IPS-20b (cell line): ENCODE measurements at regions not wholly inside any gene's neighbourhood (a gene's known extent, or its start where the extent isn't known, plus 50 kb on each side); places are given as distances from the start of the nearest gene placed in this dataset.
"Not testable (repeated sequence)": the region's sequence is repeated elsewhere in the genome, so short reads cannot be mapped to it uniquely, and the experiment has no call there.

ENCODE experiments used
- H3K27ac ChIP-seq: one replicate; pipeline ENCODE4 v1.5.1; 2013; ENCODE audit warnings: low read length
- H3K27me3 ChIP-seq: 2 replicates; pipeline ENCODE4 v1.6.1; 2013; ENCODE audit warnings: mild to moderate bottlenecking, low read length, inconsistent platforms; ENCODE audit not compliant: insufficient read depth
- H3K36me3 ChIP-seq: 2 replicates; pipeline ENCODE4 v1.6.1; 2013; ENCODE audit warnings: low read depth, mild to moderate bottlenecking, inconsistent platforms, low read length, moderate library complexity; ENCODE audit not compliant: insufficient read depth
- H3K4me1 ChIP-seq: 2 replicates; pipeline ENCODE4 v1.6.1; 2013; ENCODE audit warnings: mild to moderate bottlenecking, control low read depth, inconsistent platforms, low read length, moderate library complexity; ENCODE audit not compliant: insufficient read depth
- H3K4me3 ChIP-seq: 2 replicates; pipeline ENCODE4 v1.5.1; 2013; ENCODE audit warnings: mild to moderate bottlenecking, low read length, inconsistent platforms
- H3K9ac ChIP-seq: 2 replicates; pipeline ENCODE4 v1.6.1; 2013; ENCODE audit warnings: low read depth, mild to moderate bottlenecking, inconsistent platforms, low read length, moderate library complexity
- H3K9me3 ChIP-seq: 2 replicates; pipeline ENCODE4 v1.6.1; 2013; ENCODE audit warnings: mild to moderate bottlenecking, low read depth, low read length, inconsistent platforms; ENCODE audit not compliant: insufficient read depth

- no peaks in the 10 kb centered on the region for H3K4me1 ChIP-seq
- no peaks in the 10 kb centered on the region for H3K27me3 ChIP-seq
- no peaks in the 10 kb centered on the region for H3K9me3 ChIP-seq
- no peak overlapping the region for H3K4me3 ChIP-seq
- H3K27ac ChIP-seq = no peak overlapping the region
- no peak overlapping the region for H3K9ac ChIP-seq
- H3K36me3 ChIP-seq = no peaks in the 10 kb centered on the region
These were observed 181.8 kb upstream of the PFKP start for GRCh38 chr10:2885288-2886278.

DNA sequence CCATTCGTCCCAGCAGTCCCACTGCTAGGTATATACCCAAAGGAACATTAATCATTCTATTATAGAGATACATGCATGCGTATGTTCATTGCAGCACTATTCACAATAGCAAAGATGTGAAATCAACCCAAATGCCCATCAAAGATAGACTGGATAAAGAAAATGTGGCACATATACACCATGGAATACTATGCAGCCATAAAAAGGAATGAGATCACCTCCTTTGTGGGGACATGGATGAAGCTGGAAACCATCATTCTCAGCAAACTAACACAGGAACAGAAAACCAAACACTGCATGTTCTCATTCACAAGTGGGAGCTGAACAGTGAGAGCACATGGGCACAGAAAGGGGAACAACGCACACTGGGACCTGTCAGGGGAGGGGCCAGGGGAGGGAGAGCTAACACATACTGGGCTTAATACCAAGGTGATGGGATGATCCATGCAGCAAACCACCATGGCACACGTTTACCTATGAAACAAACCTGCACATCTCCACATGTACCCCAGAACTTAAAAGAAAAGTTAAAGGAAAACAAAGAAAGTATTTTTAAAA is 183.3 kb upstream of the PFKP start:
- not testable (repeated sequence) for H3K27ac ChIP-seq, H3K4me1 ChIP-seq, H3K4me3 ChIP-seq, H3K36me3 ChIP-seq, H3K27me3 ChIP-seq, H3K9ac ChIP-seq, H3K9me3 ChIP-seq

DNA sequence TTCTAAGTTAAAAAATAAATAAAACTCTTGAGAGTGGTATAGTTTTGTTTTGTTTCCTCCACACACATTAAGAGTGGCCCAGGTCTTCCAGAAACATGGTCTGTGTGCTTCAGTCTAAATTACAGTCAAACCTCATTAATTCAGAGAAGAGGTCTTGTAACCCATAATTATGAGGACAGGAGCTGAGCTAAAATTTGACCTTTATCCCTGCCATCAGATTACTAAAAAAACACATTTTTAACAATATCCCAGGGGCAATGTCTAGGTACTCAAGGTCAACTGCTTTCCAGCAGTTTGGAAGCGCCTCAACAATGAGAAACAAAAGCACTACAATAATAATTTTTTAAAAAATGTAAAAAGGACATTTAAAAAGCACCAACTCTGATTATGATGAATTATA is 184.1 kb upstream of the PFKP start:
- Histone ChIP-seq H3K4me1 (no peaks in the 10 kb centered on the region), H3K9me3 (no peaks in the 10 kb centered on the region), H3K27ac (no peak overlapping the region), H3K36me3 (no peaks in the 10 kb centered on the region), H3K9ac (no peak overlapping the region), H3K4me3 (no peak overlapping the region), H3K27me3 (no peaks in the 10 kb centered on the region)

DNA sequence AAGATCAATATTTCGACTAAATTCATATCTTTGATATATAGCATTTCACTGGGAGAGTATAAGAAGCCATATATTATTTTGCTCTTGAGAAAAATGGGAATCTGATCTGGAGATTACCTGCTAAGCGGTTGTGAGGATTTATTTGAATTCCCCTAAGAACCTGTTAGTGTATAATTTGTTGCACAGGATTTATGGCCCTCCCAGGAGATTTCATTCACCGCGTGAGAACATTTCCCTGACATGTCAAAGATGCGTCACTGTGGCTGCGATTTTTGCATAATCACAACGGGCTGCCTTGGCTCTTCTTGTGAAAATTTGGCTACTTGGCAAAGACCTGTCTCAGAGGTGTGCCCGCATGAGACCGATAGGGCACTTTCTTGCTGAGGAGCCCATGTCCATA is 184.7 kb upstream of the PFKP start:
- Histone ChIP-seq H3K4me1 (no peaks in the 10 kb centered on the region), H3K9ac (no peak overlapping the region), H3K27ac (no peak overlapping the region), H3K27me3 (no peaks in the 10 kb centered on the region), H3K9me3 (no peaks in the 10 kb centered on the region), H3K36me3 (no peaks in the 10 kb centered on the region), H3K4me3 (no peak overlapping the region)

DNA sequence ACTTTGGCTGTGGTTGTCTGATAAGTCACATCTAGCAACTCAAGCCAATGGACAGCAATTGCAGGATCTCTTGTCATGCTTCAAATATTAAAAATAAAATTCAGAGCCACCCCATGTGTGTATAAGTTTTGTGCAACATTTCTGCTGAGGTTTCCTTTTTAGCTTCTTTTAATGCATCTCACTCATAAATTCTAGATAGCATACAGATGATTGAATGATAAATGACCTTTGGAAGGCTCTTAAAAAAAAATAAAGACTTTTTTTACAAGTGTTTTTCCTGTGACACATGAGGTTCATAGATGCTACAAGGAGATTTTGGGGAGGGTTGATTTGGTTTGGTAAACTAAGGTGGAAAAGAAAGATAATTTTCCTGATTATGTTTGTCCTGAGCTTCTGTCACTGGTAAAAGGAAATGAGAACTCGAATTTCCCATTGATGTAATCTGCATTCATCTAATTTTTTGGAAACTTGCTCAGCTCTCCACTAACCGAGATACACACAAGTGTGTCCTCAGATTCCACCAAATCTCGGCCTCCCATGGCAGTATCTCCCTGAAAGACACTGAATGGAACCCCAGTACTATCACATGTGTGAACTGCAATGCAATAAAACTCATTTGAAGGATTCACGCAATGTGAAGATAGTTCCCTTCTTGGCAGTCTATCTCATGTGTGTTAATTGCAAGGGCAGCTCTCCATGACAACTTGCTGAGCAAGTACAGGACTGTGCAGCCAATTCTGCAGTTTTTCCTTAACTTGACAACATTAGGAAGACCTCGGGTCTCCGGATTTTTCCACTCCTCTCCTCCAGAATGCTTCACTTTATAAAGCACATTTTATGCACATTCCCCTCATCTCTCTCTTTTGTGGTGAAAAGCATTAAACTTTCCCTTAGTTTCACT is 185.4 kb upstream of the PFKP start:
- Histone ChIP-seq H3K4me1 (no peaks in the 10 kb centered on the region), H3K27ac (no peak overlapping the region)

DNA sequence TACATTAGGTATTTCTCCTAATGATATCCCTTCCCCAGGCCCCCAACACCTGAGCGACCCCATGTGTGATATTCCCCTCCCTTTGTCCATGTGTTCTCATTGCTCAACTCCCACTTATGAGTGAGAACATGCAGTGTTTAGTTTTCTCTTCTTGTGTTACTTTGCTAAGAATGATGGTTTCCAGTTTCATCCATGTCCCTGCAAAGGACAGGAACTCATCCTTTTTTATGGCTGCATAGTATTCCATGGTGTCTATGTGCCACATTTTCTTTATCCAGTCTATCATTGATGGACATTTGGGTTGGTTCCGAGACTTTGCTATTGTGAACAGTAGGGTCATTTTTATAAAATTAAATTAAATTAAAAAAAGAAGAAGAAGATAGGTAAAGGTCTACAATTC is 187.3 kb upstream of the PFKP start:
- not testable (repeated sequence) for H3K4me1 ChIP-seq, H3K4me3 ChIP-seq

More for the DNA sequence above, 185.4 kb upstream of the PFKP start:
- H3K36me3 ChIP-seq = no peaks in the 10 kb centered on the region
- H3K4me3 ChIP-seq = no peak overlapping the region
- no peak overlapping the region for H3K9ac ChIP-seq
- no peaks in the 10 kb centered on the region for H3K27me3 ChIP-seq
- no peaks in the 10 kb centered on the region for H3K9me3 ChIP-seq

DNA sequence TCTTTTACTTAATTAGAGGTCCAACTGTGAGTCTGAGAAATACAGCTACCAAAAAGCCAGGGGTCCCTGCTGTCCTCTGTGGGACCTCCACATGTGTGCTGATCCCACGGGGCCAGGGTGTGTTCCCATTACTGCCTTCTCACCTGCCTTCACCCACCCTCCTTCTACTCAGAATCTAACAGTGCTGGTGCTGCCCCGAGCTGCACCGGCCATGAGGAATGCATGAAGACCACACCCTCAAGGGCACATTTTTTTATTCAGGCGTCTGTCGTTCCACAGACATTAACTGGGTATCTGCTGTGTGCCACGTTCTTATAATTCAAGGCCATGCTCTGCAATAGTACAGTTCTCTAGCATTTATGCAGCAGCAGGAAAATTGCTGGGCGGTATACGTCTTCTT is 188.5 kb upstream of the PFKP start:
- no peak overlapping the region for H3K9ac ChIP-seq
- no peaks in the 10 kb centered on the region for H3K27me3 ChIP-seq
- no peak overlapping the region for H3K4me3 ChIP-seq
- no peaks in the 10 kb centered on the region for H3K9me3 ChIP-seq
- H3K36me3 ChIP-seq = no peaks in the 10 kb centered on the region
- no peak overlapping the region for H3K27ac ChIP-seq
- no peaks in the 10 kb centered on the region for H3K4me1 ChIP-seq

More for the DNA sequence above, 187.3 kb upstream of the PFKP start:
- H3K27me3 ChIP-seq, H3K9me3 ChIP-seq, H3K27ac ChIP-seq, H3K36me3 ChIP-seq, H3K9ac ChIP-seq: not testable (repeated sequence)

DNA sequence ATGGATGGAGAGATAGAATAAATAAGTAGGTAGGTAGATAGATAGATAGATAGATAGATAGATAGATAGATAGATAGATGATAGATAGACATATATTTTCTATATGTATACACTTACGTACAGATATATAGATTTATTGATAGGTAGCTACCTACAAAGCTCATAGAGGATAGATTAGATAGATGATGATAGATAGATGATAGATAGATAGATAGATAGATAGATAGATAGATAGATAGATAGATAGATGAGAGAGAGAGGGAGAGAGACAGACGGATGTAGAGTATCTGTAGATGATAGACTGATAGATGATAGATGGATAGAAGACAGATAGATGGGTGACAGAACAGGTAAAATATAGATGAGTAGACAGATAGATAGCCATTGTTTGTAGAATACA is 191.3 kb upstream of the PFKP start:
- Histone ChIP-seq H3K9ac (no peak overlapping the region), H3K4me1 (no peaks in the 10 kb centered on the region), H3K4me3 (no peak overlapping the region), H3K9me3 (no peaks in the 10 kb centered on the region), H3K36me3 (no peaks in the 10 kb centered on the region), H3K27me3 (no peaks in the 10 kb centered on the region), H3K27ac (no peak overlapping the region)

DNA sequence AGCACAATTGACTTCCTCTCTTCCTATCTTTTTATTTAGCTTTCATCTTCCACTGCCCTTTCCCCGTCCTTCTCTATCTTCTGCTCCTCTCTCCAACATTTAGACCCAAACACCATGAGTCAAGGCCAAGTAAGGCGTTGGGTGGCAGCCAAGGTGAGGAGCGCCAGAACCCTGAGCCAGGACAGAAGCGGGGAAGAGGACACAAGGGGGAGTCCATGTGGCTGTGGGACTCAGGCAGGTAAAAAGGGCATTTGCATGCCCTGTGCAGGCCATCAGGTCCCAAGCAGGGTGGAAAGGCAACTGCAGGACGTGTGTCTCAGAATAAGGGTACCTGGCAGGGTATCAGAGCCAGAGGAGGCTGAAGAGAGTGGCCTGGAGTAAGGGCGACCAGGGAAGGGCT is 192.4 kb upstream of the PFKP start:
- H3K4me1 ChIP-seq = no peaks in the 10 kb centered on the region
- no peak overlapping the region for H3K27ac ChIP-seq
- H3K9ac ChIP-seq = no peak overlapping the region
- no peaks in the 10 kb centered on the region for H3K9me3 ChIP-seq
- H3K36me3 ChIP-seq = no peaks in the 10 kb centered on the region
- H3K4me3 ChIP-seq = no peak overlapping the region
- no peaks in the 10 kb centered on the region for H3K27me3 ChIP-seq

- H3K27ac ChIP-seq = no peak overlapping the region
These were observed 193.6 kb upstream of the PFKP start for GRCh38 chr10:2873769-2874168.

GRCh38 chr10:2871673-2872219 is 195.6 kb upstream of the PFKP start:
- H3K9me3 ChIP-seq = no peaks in the 10 kb centered on the region
- no peaks in the 10 kb centered on the region for H3K36me3 ChIP-seq
- H3K27ac ChIP-seq = no peak overlapping the region
- H3K4me1 ChIP-seq = peaks cover 3% of the 10 kb centered on the region; the same call in 1 of the 2 replicates
- no peak overlapping the region for H3K9ac ChIP-seq
- no peak overlapping the region for H3K4me3 ChIP-seq
- no peaks in the 10 kb centered on the region for H3K27me3 ChIP-seq

More at GRCh38 chr10:2873769-2874168, 193.6 kb upstream of the PFKP start:
- no peaks in the 10 kb centered on the region; the same call in 1 of the 2 replicates for H3K4me1 ChIP-seq
- no peaks in the 10 kb centered on the region for H3K27me3 ChIP-seq
- H3K9me3 ChIP-seq = no peaks in the 10 kb centered on the region
- no peak overlapping the region for H3K4me3 ChIP-seq
- H3K9ac ChIP-seq = no peak overlapping the region
- H3K36me3 ChIP-seq = no peaks in the 10 kb centered on the region
